ENCODE measurements at regions not wholly inside any gene's neighbourhood (a gene's known extent, or its start where the extent isn't known, plus 50 kb on each side); places are given as distances from the start of the nearest gene placed in this dataset.

- ATAC-seq, result no peak
- intact Hi-C loops (cut with DNase I; ENCODE audit: low total_unique reads), result no loop called here
- no peak for DNase-seq
- H3K27me3 ChIP-seq, result no peaks in the 10 kb centered on the region
- no peak overlapping the region for H3K4me3 ChIP-seq
- no peak for TF ChIP-seq POLR2A (IDR thresholded peaks at IDR 0.05)
- no peak for TF ChIP-seq CTCF (IDR thresholded peaks at IDR 0.05 in 4 of 5, conservative IDR thresholded peaks at IDR 0.05 in 1 of 5)
- no peaks in the 10 kb centered on the region for H3K9me3 ChIP-seq
- in situ Hi-C loops (cut with MboI; ENCODE audit: low sequenced_read_pairs in 4 of 4), result no loop called here
- H3K4me1 ChIP-seq, result no peaks in the 10 kb centered on the region
- no peak overlapping the region for H3K27ac ChIP-seq
- no peaks in the 10 kb centered on the region for H3K36me3 ChIP-seq
These were observed 397.4 kb downstream of the MATN1 start for GRCh38 chr1:30325999-30326398.

GRCh38 chr1:30325085-30325935, 398.1 kb downstream of the MATN1 start:
- in situ Hi-C loops (cut with MboI; ENCODE audit: low sequenced_read_pairs in 4 of 4), result no loop called here
- DNase-seq (no peak), ATAC-seq (no peak)
- H3K9me3 ChIP-seq, result no peaks in the 10 kb centered on the region
- TF ChIP-seq POLR2A (IDR thresholded peaks at IDR 0.05) (no peak), CTCF (IDR thresholded peaks at IDR 0.05 in 4 of 5, conservative IDR thresholded peaks at IDR 0.05 in 1 of 5) (no peak)
- no peaks in the 10 kb centered on the region for H3K27me3 ChIP-seq
- H3K36me3 ChIP-seq, result no peaks in the 10 kb centered on the region
- no peak overlapping the region for H3K27ac ChIP-seq
- no peaks in the 10 kb centered on the region for H3K4me1 ChIP-seq
- intact Hi-C loops (cut with DNase I; ENCODE audit: low total_unique reads), result no loop called here
- no peak overlapping the region for H3K4me3 ChIP-seq

- TF ChIP-seq CTCF (IDR thresholded peaks at IDR 0.05 in 4 of 5, conservative IDR thresholded peaks at IDR 0.05 in 1 of 5) (no peak), POLR2A (IDR thresholded peaks at IDR 0.05) (no peak)
- in situ Hi-C loops (cut with MboI; ENCODE audit: low sequenced_read_pairs in 4 of 4), result no loop called here
- no peaks in the 10 kb centered on the region for H3K36me3 ChIP-seq
- H3K9me3 ChIP-seq, result no peaks in the 10 kb centered on the region
- ATAC-seq (no peak), DNase-seq (no peak)
- no peaks in the 10 kb centered on the region for H3K27me3 ChIP-seq
- H3K4me3 ChIP-seq, result no peak overlapping the region
- H3K27ac ChIP-seq, result no peak overlapping the region
- intact Hi-C loops (cut with DNase I; ENCODE audit: low total_unique reads), result no loop called here
- H3K4me1 ChIP-seq, result no peaks in the 10 kb centered on the region
These were observed 398.9 kb downstream of the MATN1 start for GRCh38 chr1:30324251-30325084.

- in situ Hi-C loops (cut with MboI; ENCODE audit: low sequenced_read_pairs in 4 of 4) (no loop called here), intact Hi-C loops (cut with DNase I; ENCODE audit: low total_unique reads) (no loop called here)
- Histone ChIP-seq H3K9me3 (no peaks in the 10 kb centered on the region), H3K4me1 (no peaks in the 10 kb centered on the region), H3K36me3 (no peaks in the 10 kb centered on the region), H3K27ac (no peak overlapping the region), H3K27me3 (no peaks in the 10 kb centered on the region), H3K4me3 (no peak overlapping the region)
- DNase-seq, result no peak
- no peak for TF ChIP-seq CTCF (IDR thresholded peaks at IDR 0.05 in 4 of 5, conservative IDR thresholded peaks at IDR 0.05 in 1 of 5)
- TF ChIP-seq POLR2A (IDR thresholded peaks at IDR 0.05), result no peak
- ATAC-seq, result no peak
These were observed 399.5 kb downstream of the MATN1 start for GRCh38 chr1:30323841-30324240.

Data from gastrocnemius medialis (tissue), 4 donors.